ENCODE measurements at regions not wholly inside any gene's neighbourhood (a gene's known extent, or its start where the extent isn't known, plus 50 kb on each side); places are given as distances from the start of the nearest gene placed in this dataset.

DNA sequence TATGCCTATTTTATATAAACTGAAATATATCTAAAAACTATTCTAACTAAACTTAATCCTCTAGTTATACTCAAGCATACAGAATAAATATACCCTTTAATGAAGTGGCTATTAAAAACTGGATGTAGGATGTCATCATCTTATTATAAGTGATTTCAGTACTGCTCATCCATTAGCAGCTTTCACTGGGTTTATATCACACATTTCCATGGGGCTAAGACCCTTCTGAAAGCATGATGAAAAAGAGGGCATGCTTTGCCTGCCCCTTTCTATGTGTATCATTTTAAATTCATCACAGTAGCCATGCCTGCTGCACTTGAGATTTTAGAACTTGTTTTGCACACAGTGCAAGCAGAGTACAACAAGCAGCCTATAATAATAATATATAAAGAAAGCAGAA lies 477.5 kb downstream of the SLITRK6 start:
- TF ChIP-seq, protein P1, sequence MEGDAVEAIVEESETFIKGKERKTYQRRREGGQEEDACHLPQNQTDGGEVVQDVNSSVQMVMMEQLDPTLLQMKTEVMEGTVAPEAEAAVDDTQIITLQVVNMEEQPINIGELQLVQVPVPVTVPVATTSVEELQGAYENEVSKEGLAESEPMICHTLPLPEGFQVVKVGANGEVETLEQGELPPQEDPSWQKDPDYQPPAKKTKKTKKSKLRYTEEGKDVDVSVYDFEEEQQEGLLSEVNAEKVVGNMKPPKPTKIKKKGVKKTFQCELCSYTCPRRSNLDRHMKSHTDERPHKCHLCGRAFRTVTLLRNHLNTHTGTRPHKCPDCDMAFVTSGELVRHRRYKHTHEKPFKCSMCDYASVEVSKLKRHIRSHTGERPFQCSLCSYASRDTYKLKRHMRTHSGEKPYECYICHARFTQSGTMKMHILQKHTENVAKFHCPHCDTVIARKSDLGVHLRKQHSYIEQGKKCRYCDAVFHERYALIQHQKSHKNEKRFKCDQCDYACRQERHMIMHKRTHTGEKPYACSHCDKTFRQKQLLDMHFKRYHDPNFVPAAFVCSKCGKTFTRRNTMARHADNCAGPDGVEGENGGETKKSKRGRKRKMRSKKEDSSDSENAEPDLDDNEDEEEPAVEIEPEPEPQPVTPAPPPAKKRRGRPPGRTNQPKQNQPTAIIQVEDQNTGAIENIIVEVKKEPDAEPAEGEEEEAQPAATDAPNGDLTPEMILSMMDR (conservative IDR thresholded peaks at IDR 0.05; ENCODE audit: low read length), result no peak
- TF ChIP-seq EZH2phosphoT487 (IDR thresholded peaks at IDR 0.05; ENCODE audit: borderline replicate concordance), result no peak
